Uterus (tissue), 3 donors: ENCODE measurements at regions not wholly inside any gene's neighbourhood (a gene's known extent, or its start where the extent isn't known, plus 50 kb on each side); places are given as distances from the start of the nearest gene placed in this dataset.

ENCODE experiments used
- DNase-seq, 2 donors: peaks; one replicate each; pipeline ENCODE4 v3.0.0-alpha.2; 2019 to 2020
- H3K27ac ChIP-seq, 2 donors: fragments of 200-600 bp; sonication (generic); 1 replicate in 1 of 2; 2 replicates in 1 of 2; pipeline ENCODE4 v1.5.1; 2016 to 2018
- H3K27me3 ChIP-seq, 2 donors: fragments of 200-600 bp; sonication (generic); one replicate each; pipeline ENCODE4 v1.5.1; 2018 to 2019; ENCODE audit warnings: control low read depth in 1 of 2
- H3K36me3 ChIP-seq, 2 donors: fragments of 200-600 bp; sonication (generic); one replicate each; pipeline ENCODE4 v1.5.1; 2019; ENCODE audit warnings: control low read depth in 1 of 2
- H3K4me1 ChIP-seq, 2 donors: fragments of 200-600 bp; sonication (generic); one replicate each; pipeline ENCODE4 v1.5.1; 2018 to 2019; ENCODE audit warnings: control low read depth in 1 of 2
- H3K4me3 ChIP-seq, 2 donors: fragments of 200-600 bp; sonication (generic); 1 replicate in 1 of 2; 2 replicates in 1 of 2; pipeline ENCODE4 v1.5.1; 2018 to 2019; ENCODE audit warnings: mild to moderate bottlenecking in 1 of 2
- H3K9me3 ChIP-seq, 2 donors: fragments of 200-600 bp; sonication (generic); one replicate each; pipeline ENCODE4 v1.5.1; 2019; ENCODE audit warnings: control low read depth in 1 of 2
- POLR2A ChIP-seq, 2 donors: fragments of 450-650 bp; IDR thresholded peaks; one replicate each; pipeline ENCODE4 v1.6.1; 2016; ENCODE audit warnings: antibody characterized with exemption in 2 of 2, mild to moderate bottlenecking in 1 of 2, moderate library complexity in 1 of 2
- intact Hi-C: fragments of 100-400 bp; cut with DNase I; formaldehyde crosslinking; loops from one replicate; pipeline ENCODE4 v1.15.1; 2023; ENCODE audit warnings: low total_unique reads
- TF ChIP-seq, protein P1 (sequence below), 4 experiments: fragments of 200-600 bp in 2 of 4; fragments of 450-650 bp in 2 of 4; sonication (generic) in 2 of 4; IDR thresholded peaks; one replicate each; pipeline ENCODE4 v1.5.1; 2016 to 2019; ENCODE audit warnings: antibody characterized with exemption in 4 of 4, mild to moderate bottlenecking in 2 of 4, moderate library complexity in 1 of 4
- donor health status: DM: yes; HTN: yes; CAD: no.

DNA sequence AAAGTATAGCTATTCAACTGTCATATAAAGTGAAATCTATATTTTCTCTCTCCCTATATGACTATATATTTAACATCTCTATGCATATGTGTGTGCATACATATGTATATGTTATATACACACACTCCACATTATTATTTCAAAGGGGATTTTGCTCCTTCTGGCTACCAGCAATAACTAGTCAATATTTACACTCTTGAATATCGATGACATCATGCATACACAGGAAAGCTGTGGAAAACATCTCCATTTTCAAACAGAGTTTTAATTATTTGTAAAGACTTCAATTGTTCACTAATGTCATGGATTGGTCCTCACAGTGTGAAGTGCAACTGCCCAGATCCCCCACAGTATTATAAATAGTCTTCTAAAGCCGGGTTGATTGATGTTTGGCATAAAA, 195.9 kb upstream of the TCF4 start:
- Histone ChIP-seq H3K9me3 (no peaks in the 10 kb centered on the region), H3K36me3 (no peaks in the 10 kb centered on the region), H3K4me3 (no peak overlapping the region), H3K27me3 (no peaks in the 10 kb centered on the region), H3K27ac (no peak overlapping the region), H3K4me1 (no peaks in the 10 kb centered on the region)
- TF ChIP-seq, protein P1, sequence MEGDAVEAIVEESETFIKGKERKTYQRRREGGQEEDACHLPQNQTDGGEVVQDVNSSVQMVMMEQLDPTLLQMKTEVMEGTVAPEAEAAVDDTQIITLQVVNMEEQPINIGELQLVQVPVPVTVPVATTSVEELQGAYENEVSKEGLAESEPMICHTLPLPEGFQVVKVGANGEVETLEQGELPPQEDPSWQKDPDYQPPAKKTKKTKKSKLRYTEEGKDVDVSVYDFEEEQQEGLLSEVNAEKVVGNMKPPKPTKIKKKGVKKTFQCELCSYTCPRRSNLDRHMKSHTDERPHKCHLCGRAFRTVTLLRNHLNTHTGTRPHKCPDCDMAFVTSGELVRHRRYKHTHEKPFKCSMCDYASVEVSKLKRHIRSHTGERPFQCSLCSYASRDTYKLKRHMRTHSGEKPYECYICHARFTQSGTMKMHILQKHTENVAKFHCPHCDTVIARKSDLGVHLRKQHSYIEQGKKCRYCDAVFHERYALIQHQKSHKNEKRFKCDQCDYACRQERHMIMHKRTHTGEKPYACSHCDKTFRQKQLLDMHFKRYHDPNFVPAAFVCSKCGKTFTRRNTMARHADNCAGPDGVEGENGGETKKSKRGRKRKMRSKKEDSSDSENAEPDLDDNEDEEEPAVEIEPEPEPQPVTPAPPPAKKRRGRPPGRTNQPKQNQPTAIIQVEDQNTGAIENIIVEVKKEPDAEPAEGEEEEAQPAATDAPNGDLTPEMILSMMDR (IDR thresholded peaks at IDR 0.05): no peak
- no peak for TF ChIP-seq POLR2A (IDR thresholded peaks at IDR 0.05)
- DNase-seq: no peak
- intact Hi-C loops: no loop called here

DNA sequence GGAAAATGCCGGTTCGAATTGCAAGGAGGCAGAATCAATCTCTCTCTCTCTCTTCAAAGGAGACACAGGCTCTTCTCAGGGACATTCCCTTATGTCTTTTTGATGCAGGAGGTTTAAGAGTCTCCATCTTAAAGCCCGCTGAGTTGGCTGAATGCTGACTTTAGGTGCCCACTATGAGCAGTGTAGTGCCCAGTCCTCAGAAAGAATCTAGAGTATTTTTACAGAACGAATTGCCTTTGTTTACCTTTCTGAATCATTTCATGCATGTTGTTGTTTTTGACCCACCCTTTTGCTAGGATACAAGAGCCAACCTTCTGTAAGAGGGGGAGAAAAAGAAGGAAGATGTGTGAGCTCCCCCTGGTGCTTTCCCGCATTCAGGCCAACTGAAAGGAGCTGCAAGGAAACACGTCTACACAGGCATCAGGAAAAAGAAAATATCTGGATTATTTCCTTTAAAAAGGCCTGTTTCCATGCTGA, 193.5 kb upstream of the TCF4 start:
- Histone ChIP-seq H3K27me3 (no peaks in the 10 kb centered on the region), H3K4me1 (no peaks in the 10 kb centered on the region), H3K27ac (peak overlapping the region in 1 of 2 donors; percentile 79), H3K36me3 (no peaks in the 10 kb centered on the region), H3K4me3 (no peak overlapping the region), H3K9me3 (no peaks in the 10 kb centered on the region)
- intact Hi-C loops: no loop called here
- TF ChIP-seq POLR2A (IDR thresholded peaks at IDR 0.05): no peak
- TF ChIP-seq, protein P1 (IDR thresholded peaks at IDR 0.05): peak; percentile 46 to 69 (median 55)
- peak; percentile 57 to 63 for DNase-seq

GRCh38 chr18:55780586-55781071, 192.6 kb upstream of the TCF4 start:
- no peaks in the 10 kb centered on the region for H3K4me1 ChIP-seq
- H3K9me3 ChIP-seq: no peaks in the 10 kb centered on the region
- no peaks in the 10 kb centered on the region for H3K27me3 ChIP-seq
- H3K36me3 ChIP-seq: no peaks in the 10 kb centered on the region
- intact Hi-C loops: no loop called here
- DNase-seq: no peak
- peak overlapping the region; percentile 30 to 58 for H3K4me3 ChIP-seq
- peak overlapping the region; percentile 79 to 86 for H3K27ac ChIP-seq
- TF ChIP-seq, protein P1 (IDR thresholded peaks at IDR 0.05): no peak
- no peak for TF ChIP-seq POLR2A (IDR thresholded peaks at IDR 0.05)

- TF ChIP-seq, protein P1 (IDR thresholded peaks at IDR 0.05): peak in 3 of 4 experiments; percentile 33 to 63 (median 54)
- TF ChIP-seq POLR2A (IDR thresholded peaks at IDR 0.05): no peak
- no peaks in the 10 kb centered on the region for H3K27me3 ChIP-seq
- no peaks in the 10 kb centered on the region for H3K4me1 ChIP-seq
- DNase-seq: peak; percentile 25 to 47
- H3K27ac ChIP-seq: peak overlapping the region; percentile 79 to 86
- peak overlapping the region; percentile 30 to 58 for H3K4me3 ChIP-seq
- H3K36me3 ChIP-seq: no peaks in the 10 kb centered on the region
- intact Hi-C loops: no loop called here
- no peaks in the 10 kb centered on the region for H3K9me3 ChIP-seq
These were observed 191.9 kb upstream of the TCF4 start for GRCh38 chr18:55779691-55780585.
